Endothelial cell of umbilical vein (primary cell): ENCODE measurements at regions not wholly inside any gene's neighbourhood (a gene's known extent, or its start where the extent isn't known, plus 50 kb on each side); places are given as distances from the start of the nearest gene placed in this dataset.

ENCODE experiments used
- BruUV-seq: library from RNA; stranded (reverse); fragments of 400-500 nt; replicated peaks from 2 replicates; lab custom pipeline; 2021; lab: Mats Ljungman, UMichigan
- CTCF ChIA-PET: fragments of 300-600, 350-600 bp; sonication (Branson Sonifier 250); formaldehyde crosslinking; loops from one replicate; lab custom pipeline; 2021; ENCODE audit warnings: antibody characterized with exemption, inconsistent platforms; lab: Charles Lee
- POLR2A ChIA-PET: fragments of 300-600, 350-600 bp; sonication (Branson Sonifier 250); formaldehyde crosslinking; loops from one replicate; lab custom pipeline; 2021; ENCODE audit warnings: antibody characterized with exemption, inconsistent platforms; lab: Charles Lee
- DNase-seq: peaks from one replicate; pipeline ENCODE4 v3.0.0-alpha.2; 2011; ENCODE audit warnings: low read depth, low spot score
- FAIRE-seq: peaks from 2 replicates; lab custom pipeline; 2011; peaks lifted over from hg19 to GRCh38; lab: Jason Lieb, UNC
- H2AFZ ChIP-seq: 2 replicates; pipeline ENCODE4 v1.6.0; 2012; ENCODE audit warnings: low read depth, low read length, control low read depth, inconsistent platforms
- H3K27ac ChIP-seq: 2 replicates; pipeline ENCODE4 v1.5.1; 2011; ENCODE audit warnings: low read depth, mild to moderate bottlenecking, control low read depth, low read length, moderate library complexity; ENCODE audit not compliant: insufficient read depth
- H3K27me3 ChIP-seq, 2 experiments: 2 replicates each; pipeline versions ENCODE4 v1.6.0 to v1.6.1; 2011; ENCODE audit warnings: low read length in 2 of 2, mixed read lengths in 1 of 2; ENCODE audit not compliant: control insufficient read depth in 2 of 2, insufficient read depth in 2 of 2
- H3K36me3 ChIP-seq, 2 experiments: 2 replicates in 1 of 2; 3 replicates in 1 of 2; pipeline ENCODE4 v1.5.1; 2011; ENCODE audit warnings: low read length in 2 of 2, mild to moderate bottlenecking in 1 of 2, moderate library complexity in 1 of 2; ENCODE audit not compliant: control insufficient read depth in 2 of 2, insufficient read depth in 2 of 2; ENCODE audit errors: extremely low read depth in 1 of 2
- H3K4me1 ChIP-seq: 3 replicates; pipeline ENCODE4 v1.5.1; 2011; ENCODE audit warnings: mild to moderate bottlenecking, low read length; ENCODE audit not compliant: control insufficient read depth, insufficient read depth; ENCODE audit errors: extremely low read depth
- H3K4me2 ChIP-seq: 2 replicates; pipeline ENCODE4 v1.6.1; 2011; ENCODE audit warnings: low read length, control low read depth, mixed read lengths; ENCODE audit not compliant: insufficient read depth
- H3K4me3 ChIP-seq, 3 experiments: fragments of 200-600 bp in 1 of 3; sonication (generic), shearing (Covaris generic) in 1 of 3; replicated peaks in 1 of 3; 2 replicates each; pipeline ENCODE4 v1.5.1; 2011 to 2016; ENCODE audit warnings: control low read depth in 3 of 3, low read length in 3 of 3, mild to moderate bottlenecking in 2 of 3, inconsistent platforms in 1 of 3, low read depth in 1 of 3, moderate library complexity in 1 of 3; ENCODE audit not compliant: insufficient read depth in 1 of 3
- H3K79me2 ChIP-seq: 2 replicates; pipeline ENCODE4 v1.6.0; 2012; ENCODE audit warnings: low read length, inconsistent platforms; ENCODE audit not compliant: control insufficient read depth, insufficient read depth
- H3K9ac ChIP-seq: replicated peaks from 2 replicates; pipeline ENCODE3; 2011; ENCODE audit warnings: low read length, control low read depth; ENCODE audit not compliant: insufficient read depth; ENCODE audit errors: extremely low read depth
- H3K9me1 ChIP-seq: replicated peaks from 3 replicates; pipeline ENCODE4 v1.6.0; 2011; ENCODE audit warnings: mild to moderate bottlenecking, low read length; ENCODE audit not compliant: control insufficient read depth, insufficient read depth; ENCODE audit errors: extremely low read depth
- H3K9me3 ChIP-seq: replicated peaks from 2 replicates; pipeline ENCODE4 v1.5.1; 2012; ENCODE audit warnings: low read length, inconsistent platforms; ENCODE audit not compliant: control insufficient read depth, insufficient read depth
- H4K20me1 ChIP-seq: replicated peaks from 2 replicates; pipeline ENCODE3; 2011; ENCODE audit warnings: mild to moderate bottlenecking, low read length; ENCODE audit not compliant: control insufficient read depth, insufficient read depth; ENCODE audit errors: extremely low read depth
- CTCF ChIP-seq, 2 donors: IDR thresholded peaks; 1 replicate in 1 of 2; 2 replicates in 1 of 2; pipeline ENCODE4 v1.5.1; 2011; ENCODE audit warnings: low read length in 2 of 2, mild to moderate bottlenecking in 2 of 2, moderate library complexity in 2 of 2, control low read depth in 1 of 2, inconsistent platforms in 1 of 2, low read depth in 1 of 2; ENCODE audit not compliant: insufficient read depth in 1 of 2; ENCODE audit errors: extremely low read depth in 1 of 2
- EZH2 ChIP-seq: IDR thresholded peaks from 2 replicates; pipeline ENCODE4 v1.6.1; 2012; ENCODE audit warnings: borderline replicate concordance, low read depth, mild to moderate bottlenecking, moderate library complexity, low read length, inconsistent platforms; ENCODE audit not compliant: severe bottlenecking
- FOS ChIP-seq: IDR thresholded peaks from 2 replicates; pipeline ENCODE4 v1.6.1; 2011; ENCODE audit warnings: mild to moderate bottlenecking, low read length, moderate library complexity, borderline replicate concordance; ENCODE audit not compliant: insufficient read depth
- GATA2 ChIP-seq: IDR thresholded peaks from 2 replicates; pipeline ENCODE4 v1.7.0; 2011; ENCODE audit warnings: low read depth, mild to moderate bottlenecking, moderate library complexity, mixed read lengths, low read length; ENCODE audit not compliant: insufficient read length, insufficient read depth
- JUN ChIP-seq: IDR thresholded peaks from 2 replicates; pipeline ENCODE4 v1.6.1; 2011; ENCODE audit warnings: borderline replicate concordance, low read depth; ENCODE audit not compliant: insufficient read length, insufficient read depth
- MAX ChIP-seq: IDR thresholded peaks from 2 replicates; pipeline ENCODE4 v1.6.1; 2011; ENCODE audit not compliant: insufficient read depth, insufficient read length
- MYC ChIP-seq: IDR thresholded peaks from one replicate; pipeline ENCODE4 v1.6.1; 2011; ENCODE audit warnings: mild to moderate bottlenecking, low read depth, low read length
- POLR2A ChIP-seq: IDR thresholded peaks from 2 replicates; pipeline ENCODE4 v1.6.1; 2012; ENCODE audit warnings: low read depth, mild to moderate bottlenecking, control low read depth, low read length
- POLR2AphosphoS5 ChIP-seq: IDR thresholded peaks from 2 replicates; pipeline ENCODE4 v1.6.1; 2012; ENCODE audit warnings: low read depth, mild to moderate bottlenecking, control low read depth, low read length, moderate library complexity; ENCODE audit not compliant: insufficient read depth
- dilution Hi-C: fragments of 300-500 bp; cut with MboI; formaldehyde crosslinking; loops from one replicate; pipeline ENCODE4 v1.15.0; 2019; ENCODE audit warnings: low sequenced_read_pairs; ENCODE audit not compliant: extremely low pct_ligation_motif_present
- intact Hi-C: fragments of 100-400 bp; cut with micrococcal nuclease; formaldehyde crosslinking; loops from one replicate; pipeline ENCODE4 v1.10.0; 2022

- Histone ChIP-seq H3K9me1 (no peaks in the 10 kb centered on the region), H3K27me3 (no peaks in the 10 kb centered on the region), H3K4me2 (no peak overlapping the region), H3K4me3 (no peak overlapping the region), H3K36me3 (no peaks in the 10 kb centered on the region), H2AFZ (no peak overlapping the region), H3K4me1 (no peaks in the 10 kb centered on the region), H4K20me1 (no peaks in the 10 kb centered on the region), H3K9me3 (no peaks in the 10 kb centered on the region), H3K27ac (no peak overlapping the region), H3K79me2 (no peaks in the 10 kb centered on the region), H3K9ac (no peak overlapping the region)
- CTCF ChIA-PET: no interaction called here
- POLR2A ChIA-PET: no interaction called here
- intact Hi-C loops: no loop called here
- TF ChIP-seq MYC (no peak), EZH2 (no peak)
- no peak for FAIRE-seq
- DNase-seq: no peak
- dilution Hi-C loops: no loop called here
- BruUV-seq: no TSS peak
Observed at GRCh38 chr11:92657226-92657625, 312.2 kb upstream of the MTNR1B start.

DNA sequence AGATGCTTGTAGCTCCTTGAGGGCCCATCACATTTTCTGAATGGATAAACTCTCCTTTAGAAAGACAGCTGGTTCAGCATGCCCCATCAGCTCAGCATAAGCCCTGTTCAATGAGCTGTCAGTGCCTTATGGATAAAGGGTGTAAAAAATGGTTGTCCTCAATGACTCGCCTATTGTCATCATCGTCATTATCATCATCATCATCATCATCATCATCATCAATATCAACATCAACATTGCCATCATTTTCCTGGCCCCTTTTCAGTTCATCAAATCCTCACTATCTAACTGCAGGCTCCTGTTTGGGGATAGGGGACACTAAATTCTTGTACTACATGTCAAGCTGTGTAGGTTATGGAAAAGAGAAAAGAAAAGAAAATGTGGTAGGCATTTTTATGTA is 310.7 kb upstream of the MTNR1B start:
- DNase-seq (no peak), FAIRE-seq (no peak)
- dilution Hi-C loops (no loop called here), intact Hi-C loops (no loop called here)
- no peak overlapping the region for H3K27ac ChIP-seq
- no peaks in the 10 kb centered on the region for H3K4me1 ChIP-seq
- no peak overlapping the region for H3K9ac ChIP-seq
- H4K20me1 ChIP-seq: no peaks in the 10 kb centered on the region
- no TSS peak for BruUV-seq
- H3K9me1 ChIP-seq: no peaks in the 10 kb centered on the region
- H3K36me3 ChIP-seq: no peaks in the 10 kb centered on the region
- no peak overlapping the region for H3K4me3 ChIP-seq
- POLR2A ChIA-PET: no interaction called here
- TF ChIP-seq MYC: no peak
- no peak for TF ChIP-seq EZH2
- TF ChIP-seq CTCF (IDR thresholded peaks at IDR 0.05; ENCODE audit: extremely low read depth in 1 of 2, insufficient read depth in 1 of 2, low read depth in 1 of 2, low read length in 2 of 2): no peak
- no peak for TF ChIP-seq GATA2
- no peak for TF ChIP-seq MAX
- TF ChIP-seq POLR2A: no peak
- TF ChIP-seq FOS: no peak
- TF ChIP-seq JUN: no peak
- no peak for TF ChIP-seq POLR2AphosphoS5
- H3K9me3 ChIP-seq: no peaks in the 10 kb centered on the region
- no peak overlapping the region for H3K4me2 ChIP-seq
- H2AFZ ChIP-seq: no peak overlapping the region
- H3K27me3 ChIP-seq: no peaks in the 10 kb centered on the region
- H3K79me2 ChIP-seq: no peaks in the 10 kb centered on the region
- CTCF ChIA-PET: no interaction called here
